PC-3 (cell line): ENCODE measurements at regions not wholly inside any gene's neighbourhood (a gene's known extent, or its start where the extent isn't known, plus 50 kb on each side); places are given as distances from the start of the nearest gene placed in this dataset.

ENCODE experiments used
- ATAC-seq: fragments of 200-7000 bp; cut with Tn5 transposase; 2 replicates; pipeline ENCODE4 v1.9.1; 2020; ENCODE audit warnings: mild to moderate bottlenecking, moderate library complexity
- BruUV-seq: library from RNA; stranded (reverse); fragments of 400-500 nt; replicated peaks from 2 replicates; lab custom pipeline; 2021; lab: Mats Ljungman, UMichigan
- CTCF ChIA-PET: fragments of 300-600 bp; sonication (Branson Sonifier 250); formaldehyde crosslinking; loops from one replicate; lab custom pipeline; 2022; ENCODE audit warnings: antibody characterized with exemption; lab: Charles Lee
- POLR2A ChIA-PET: fragments of 300-600 bp; sonication (Branson Sonifier 250); formaldehyde crosslinking; loops from one replicate; lab custom pipeline; 2022; ENCODE audit warnings: antibody characterized with exemption; ENCODE audit not compliant: unreplicated experiment; lab: Charles Lee
- DNase-seq: peaks from one replicate; pipeline ENCODE4 v3.0.0-alpha.2; 2015
- H2AFZ ChIP-seq: fragments of 300-600 bp; sonication (generic); 2 replicates; pipeline ENCODE4 v1.6.0; 2016; ENCODE audit warnings: antibody characterized with exemption, low read length
- H3F3A ChIP-seq: fragments of 300-600 bp; sonication (generic); one replicate; pipeline ENCODE4 v1.6.0; 2017; ENCODE audit warnings: antibody characterized with exemption, low read length, control low read depth, mild to moderate bottlenecking; ENCODE audit not compliant: unreplicated experiment
- H3K27ac ChIP-seq: fragments of 300-600 bp; sonication (generic); 2 replicates; pipeline ENCODE4 v1.5.1; 2016; ENCODE audit warnings: mild to moderate bottlenecking, low read length
- H3K27me3 ChIP-seq: fragments of 300-600 bp; sonication (generic); 2 replicates; pipeline ENCODE4 v1.6.1; 2016; ENCODE audit warnings: low read length, mixed read lengths
- H3K36me3 ChIP-seq: fragments of 300-600 bp; sonication (generic); 2 replicates; pipeline ENCODE4 v1.6.1; 2016; ENCODE audit warnings: low read depth, mixed run types, low read length, mixed read lengths
- H3K4me1 ChIP-seq: fragments of 300-600 bp; sonication (generic); 2 replicates; pipeline ENCODE4 v1.5.1; 2016; ENCODE audit warnings: low read length; ENCODE audit not compliant: insufficient read depth
- H3K4me2 ChIP-seq: fragments of 300-600 bp; sonication (generic); 2 replicates; pipeline ENCODE4 v1.6.0; 2016; ENCODE audit warnings: low read length
- H3K4me3 ChIP-seq: fragments of 300-600 bp; sonication (generic); 2 replicates; pipeline ENCODE4 v1.5.1; 2016; ENCODE audit warnings: mild to moderate bottlenecking, low read length, mixed read lengths
- H3K79me2 ChIP-seq: fragments of 300-600 bp; sonication (generic); 2 replicates; pipeline ENCODE4 v1.6.1; 2017; ENCODE audit warnings: low read length, mixed read lengths
- H3K9ac ChIP-seq: fragments of 300-600 bp; sonication (generic); 2 replicates; pipeline ENCODE4 v1.6.0; 2016; ENCODE audit warnings: mild to moderate bottlenecking, low read length
- H3K9me2 ChIP-seq: fragments of 300-600 bp; sonication (generic); replicated peaks from 2 replicates; pipeline ENCODE4 v1.6.1; 2016; ENCODE audit warnings: mixed run types, low read length, mixed read lengths
- H3K9me3 ChIP-seq: fragments of 300-600 bp; sonication (generic); 2 replicates; pipeline ENCODE4 v1.6.1; 2016; ENCODE audit warnings: low read length, mixed read lengths
- H4K20me1 ChIP-seq: fragments of 300-600 bp; sonication (generic); 2 replicates; pipeline ENCODE4 v1.6.1; 2016; ENCODE audit warnings: low read length, mixed read lengths
- EZH2 ChIP-seq: fragments of 300-600 bp; sonication (generic); IDR thresholded peaks from one replicate; pipeline ENCODE4 v1.6.1; 2017; ENCODE audit warnings: antibody characterized with exemption, mild to moderate bottlenecking, low read length; ENCODE audit not compliant: unreplicated experiment
- EZH2phosphoT487 ChIP-seq: fragments of 300-600 bp; sonication (generic); IDR thresholded peaks from 2 replicates; pipeline ENCODE4 v1.6.1; 2018; ENCODE audit warnings: mild to moderate bottlenecking, antibody characterized with exemption, low read length, borderline replicate concordance
- intact Hi-C: fragments of 100-400 bp; cut with micrococcal nuclease; formaldehyde crosslinking; loops from 2 replicates; pipeline ENCODE4 v1.9.0; 2023
- TF ChIP-seq, protein P1 (sequence below): fragments of 300-600 bp; sonication (generic); conservative IDR thresholded peaks from 2 replicates; pipeline ENCODE4 v1.5.1; 2017; ENCODE audit warnings: antibody characterized with exemption, low read depth, mild to moderate bottlenecking, low read length

- TF ChIP-seq, protein P1, sequence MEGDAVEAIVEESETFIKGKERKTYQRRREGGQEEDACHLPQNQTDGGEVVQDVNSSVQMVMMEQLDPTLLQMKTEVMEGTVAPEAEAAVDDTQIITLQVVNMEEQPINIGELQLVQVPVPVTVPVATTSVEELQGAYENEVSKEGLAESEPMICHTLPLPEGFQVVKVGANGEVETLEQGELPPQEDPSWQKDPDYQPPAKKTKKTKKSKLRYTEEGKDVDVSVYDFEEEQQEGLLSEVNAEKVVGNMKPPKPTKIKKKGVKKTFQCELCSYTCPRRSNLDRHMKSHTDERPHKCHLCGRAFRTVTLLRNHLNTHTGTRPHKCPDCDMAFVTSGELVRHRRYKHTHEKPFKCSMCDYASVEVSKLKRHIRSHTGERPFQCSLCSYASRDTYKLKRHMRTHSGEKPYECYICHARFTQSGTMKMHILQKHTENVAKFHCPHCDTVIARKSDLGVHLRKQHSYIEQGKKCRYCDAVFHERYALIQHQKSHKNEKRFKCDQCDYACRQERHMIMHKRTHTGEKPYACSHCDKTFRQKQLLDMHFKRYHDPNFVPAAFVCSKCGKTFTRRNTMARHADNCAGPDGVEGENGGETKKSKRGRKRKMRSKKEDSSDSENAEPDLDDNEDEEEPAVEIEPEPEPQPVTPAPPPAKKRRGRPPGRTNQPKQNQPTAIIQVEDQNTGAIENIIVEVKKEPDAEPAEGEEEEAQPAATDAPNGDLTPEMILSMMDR = no peak
- TF ChIP-seq EZH2phosphoT487 = no peak
- TF ChIP-seq EZH2 = no peak
- POLR2A ChIA-PET = no interaction called here
- H3K9ac ChIP-seq = no peak overlapping the region
- no peaks in the 10 kb centered on the region for H3K27me3 ChIP-seq
- BruUV-seq = no TSS peak
- DNase-seq (no peak), ATAC-seq (no peak)
- H3K9me3 ChIP-seq = no peaks in the 10 kb centered on the region
- H4K20me1 ChIP-seq = no peaks in the 10 kb centered on the region
- H3K4me2 ChIP-seq = no peak overlapping the region
- no peaks in the 10 kb centered on the region for H3F3A ChIP-seq
- no peaks in the 10 kb centered on the region for H3K4me1 ChIP-seq
- H3K27ac ChIP-seq = no peak overlapping the region
- H3K4me3 ChIP-seq = no peak overlapping the region
- no peaks in the 10 kb centered on the region for H3K79me2 ChIP-seq
- CTCF ChIA-PET = interaction anchor here (0.9 kb wide), 1 partner anchor 772 kb away, joined by 3 read pairs; no protein-coding TSS in a partner anchor
- no peaks in the 10 kb centered on the region for H3K36me3 ChIP-seq
- intact Hi-C loops = no loop called here
- no peak overlapping the region for H2AFZ ChIP-seq
- no peaks in the 10 kb centered on the region for H3K9me2 ChIP-seq
These were observed 1063.8 kb downstream of the SOCS6 start for GRCh38 chr18:71352618-71353017.

DNA sequence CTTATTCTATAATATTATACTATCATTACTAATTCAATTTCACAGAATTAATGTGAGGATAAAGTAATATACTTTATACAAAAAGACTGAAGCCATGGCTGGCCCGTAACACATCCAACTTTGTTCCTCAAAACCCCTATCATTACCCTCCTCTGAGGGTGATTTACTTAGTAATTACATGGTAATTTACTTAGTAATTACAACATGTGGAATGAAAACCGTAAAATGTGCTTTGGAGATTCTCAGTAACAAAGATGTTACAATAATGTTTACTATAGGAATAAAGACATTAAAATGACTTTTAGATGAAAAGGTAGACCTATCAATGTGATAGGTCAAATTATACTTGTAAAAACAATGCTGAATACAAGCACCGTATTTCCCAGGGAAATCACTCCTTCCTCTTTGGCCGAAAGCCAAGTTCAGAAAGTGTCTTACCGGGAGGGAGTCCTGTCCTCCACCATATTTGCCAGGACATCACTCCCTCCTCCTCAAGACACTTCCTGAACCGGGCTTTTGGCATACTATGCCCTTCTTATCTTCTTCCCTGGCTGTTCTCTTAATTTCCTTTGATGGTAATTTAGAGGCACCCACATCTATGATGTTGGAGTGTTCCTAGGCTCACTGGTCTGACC, 1047.8 kb downstream of the SOCS6 start:
- no peaks in the 10 kb centered on the region for H3K27me3 ChIP-seq
- H3K9me3 ChIP-seq = no peaks in the 10 kb centered on the region
- H3K9me2 ChIP-seq = no peaks in the 10 kb centered on the region
- H3F3A ChIP-seq = no peaks in the 10 kb centered on the region
- no peak overlapping the region for H3K4me3 ChIP-seq
- H3K79me2 ChIP-seq = no peaks in the 10 kb centered on the region
- ChIA-PET CTCF (no interaction called here), POLR2A (no interaction called here)
- H3K4me1 ChIP-seq = no peaks in the 10 kb centered on the region
- DNase-seq (no peak), ATAC-seq (no peak)
- intact Hi-C loops = no loop called here
- H2AFZ ChIP-seq = no peak overlapping the region
- no peaks in the 10 kb centered on the region for H4K20me1 ChIP-seq
- no peak overlapping the region for H3K9ac ChIP-seq
- H3K27ac ChIP-seq = no peak overlapping the region
- TF ChIP-seq, protein P1 = no peak
- no peak for TF ChIP-seq EZH2
- TF ChIP-seq EZH2phosphoT487 = no peak
- no TSS peak for BruUV-seq
- no peak overlapping the region for H3K4me2 ChIP-seq
- H3K36me3 ChIP-seq = no peaks in the 10 kb centered on the region

DNA sequence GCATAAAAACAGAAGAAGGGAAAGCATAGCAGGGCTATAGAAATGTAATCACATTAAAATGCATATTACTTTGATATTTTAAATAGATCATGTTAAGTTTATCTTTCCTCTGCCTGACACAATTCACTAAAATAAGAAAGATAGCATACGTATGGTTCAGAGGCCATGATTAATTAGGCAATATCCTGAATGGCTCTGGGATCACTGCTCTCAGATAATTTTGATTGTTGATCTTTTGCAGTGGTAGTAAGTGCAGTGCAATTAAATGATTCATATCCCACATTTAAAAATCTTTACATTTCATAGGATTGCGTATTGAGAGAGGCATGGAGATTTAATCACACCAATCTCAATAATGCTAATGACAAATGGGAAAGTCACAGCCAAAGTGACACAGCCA, 1040.7 kb downstream of the SOCS6 start:
- no peaks in the 10 kb centered on the region for H3K9me3 ChIP-seq
- H3K36me3 ChIP-seq = no peaks in the 10 kb centered on the region
- BruUV-seq = no TSS peak
- no peaks in the 10 kb centered on the region for H4K20me1 ChIP-seq
- H3K9ac ChIP-seq = no peak overlapping the region
- H3F3A ChIP-seq = no peaks in the 10 kb centered on the region
- TF ChIP-seq, protein P1 = no peak
- TF ChIP-seq EZH2phosphoT487 (no peak), EZH2 (no peak)
- ChIA-PET CTCF (no interaction called here), POLR2A (no interaction called here)
- no peak for DNase-seq
- intact Hi-C loops = no loop called here
- no peaks in the 10 kb centered on the region for H3K9me2 ChIP-seq
- no peaks in the 10 kb centered on the region for H3K4me1 ChIP-seq
- no peak for ATAC-seq
- no peaks in the 10 kb centered on the region for H3K27me3 ChIP-seq
- H3K4me3 ChIP-seq = no peak overlapping the region
- no peak overlapping the region for H3K4me2 ChIP-seq
- H2AFZ ChIP-seq = no peak overlapping the region
- no peaks in the 10 kb centered on the region for H3K79me2 ChIP-seq
- no peak overlapping the region for H3K27ac ChIP-seq
